Renal pelvis (tissue), 1 donor: ENCODE measurements at regions not wholly inside any gene's neighbourhood (a gene's known extent, or its start where the extent isn't known, plus 50 kb on each side); places are given as distances from the start of the nearest gene placed in this dataset.
"Not testable (repeated sequence)": the region's sequence is repeated elsewhere in the genome, so short reads cannot be mapped to it uniquely, and the experiment has no call there.

Experiments
- DNase-seq: peaks from one replicate; pipeline ENCODE4 v3.0.0-alpha.2; 2013

- no peak for DNase-seq
These were observed 382.6 kb upstream of the AKR1E2 start for GRCh38 chr10:4443419-4443818.

- DNase-seq = no peak
These were observed 383.7 kb upstream of the AKR1E2 start for GRCh38 chr10:4442296-4442695.

GRCh38 chr10:4440260-4440659 lies 385.7 kb upstream of the AKR1E2 start:
- no peak for DNase-seq

GRCh38 chr10:4437791-4438190 lies 388.2 kb upstream of the AKR1E2 start:
- no peak for DNase-seq

GRCh38 chr10:4437061-4437460 lies 388.9 kb upstream of the AKR1E2 start:
- DNase-seq = no peak

GRCh38 chr10:4436103-4436502 lies 389.9 kb upstream of the AKR1E2 start:
- no peak for DNase-seq

GRCh38 chr10:4434516-4435071 lies 391.4 kb upstream of the AKR1E2 start:
- DNase-seq = peak; percentile 75

GRCh38 chr10:4434105-4434504 lies 391.9 kb upstream of the AKR1E2 start:
- no peak for DNase-seq

GRCh38 chr10:4431114-4431863 lies 394.7 kb upstream of the AKR1E2 start:
- no peak for DNase-seq

GRCh38 chr10:4429571-4429970 lies 396.4 kb upstream of the AKR1E2 start:
- no peak for DNase-seq

GRCh38 chr10:4427532-4427931 lies 398.5 kb upstream of the AKR1E2 start:
- DNase-seq = no peak

- DNase-seq = no peak
These were observed 399.1 kb upstream of the AKR1E2 start for GRCh38 chr10:4426866-4427265.

- no peak for DNase-seq
These were observed 416.7 kb upstream of the AKR1E2 start for GRCh38 chr10:4409319-4409718.

- no peak for DNase-seq
These were observed 418.2 kb upstream of the AKR1E2 start for GRCh38 chr10:4407783-4408182.

- no peak for DNase-seq
These were observed 420.2 kb upstream of the AKR1E2 start for GRCh38 chr10:4405828-4406227.

GRCh38 chr10:4403638-4404252 lies 422.3 kb upstream of the AKR1E2 start:
- DNase-seq = no peak

GRCh38 chr10:4401080-4401479 lies 424.9 kb upstream of the AKR1E2 start:
- DNase-seq = not testable (repeated sequence)

- no peak for DNase-seq
These were observed 426.5 kb upstream of the AKR1E2 start for GRCh38 chr10:4399556-4399955.

- no peak for DNase-seq
These were observed 427.4 kb upstream of the AKR1E2 start for GRCh38 chr10:4398602-4399001.

GRCh38 chr10:4397337-4397736 lies 428.7 kb upstream of the AKR1E2 start:
- no peak for DNase-seq

- DNase-seq = no peak
These were observed 429.4 kb upstream of the AKR1E2 start for GRCh38 chr10:4396401-4397283.

GRCh38 chr10:4395731-4396130 lies 430.3 kb upstream of the AKR1E2 start:
- DNase-seq = no peak
